Activated T-cell treated with anti-CD3 and anti-CD28 coated beads, Interleukin-2, amount 50 U/mL, for 4 hours (primary cell): ENCODE measurements at regions not wholly inside any gene's neighbourhood (a gene's known extent, or its start where the extent isn't known, plus 50 kb on each side); places are given as distances from the start of the nearest gene placed in this dataset.
A peak's percentile ranks its signal among the peaks of the same experiment; 100 is the strongest.
"Not testable (repeated sequence)": the region's sequence is repeated elsewhere in the genome, so short reads cannot be mapped to it uniquely, and the experiment has no call there.

Experiments used
- ATAC-seq, 2 donors: fragments of 200-7000 bp; cut with Tn5 transposase; one replicate each; pipeline ENCODE4 v1.10.0; 2021
- DNase-seq: peaks from one replicate; pipeline ENCODE4 v3.0.0-alpha.2; 2020
- H3K27me3 Mint-ChIP-seq: one replicate; pipeline ENCODE4 v1.8.0; 2021; ENCODE audit warnings: low read depth, mixed read lengths
- H3K36me3 Mint-ChIP-seq: one replicate; pipeline ENCODE4 v1.8.0; 2022; ENCODE audit warnings: mixed read lengths; ENCODE audit not compliant: insufficient read depth
- H3K4me1 Mint-ChIP-seq: one replicate; pipeline ENCODE4 v1.8.0; 2021; ENCODE audit warnings: low read depth, mixed read lengths
- H3K4me3 Mint-ChIP-seq: one replicate; pipeline ENCODE4 v1.8.0; 2021; ENCODE audit warnings: mild to moderate bottlenecking, moderate library complexity, mixed read lengths
- H3K9me3 Mint-ChIP-seq: one replicate; pipeline ENCODE4 v1.8.0; 2021; ENCODE audit warnings: mixed read lengths

GRCh38 chr9:78409928-78410510 is 113.1 kb downstream of the PSAT1 start:
- H3K36me3 Mint-ChIP-seq, H3K9me3 Mint-ChIP-seq, H3K27me3 Mint-ChIP-seq, DNase-seq, H3K4me3 Mint-ChIP-seq, ATAC-seq, H3K4me1 Mint-ChIP-seq: not testable (repeated sequence)

- no peaks in the 10 kb centered on the region for H3K36me3 Mint-ChIP-seq
- H3K27me3 Mint-ChIP-seq, result peaks cover 8% of the 10 kb centered on the region
- DNase-seq (no peak), ATAC-seq (no peak)
- H3K4me3 Mint-ChIP-seq, result no peak overlapping the region
- H3K9me3 Mint-ChIP-seq, result no peaks in the 10 kb centered on the region
- H3K4me1 Mint-ChIP-seq, result no peaks in the 10 kb centered on the region
These were observed 125.4 kb downstream of the PSAT1 start for GRCh38 chr9:78422309-78422708.

- H3K4me3 Mint-ChIP-seq, result no peak overlapping the region
- H3K27me3 Mint-ChIP-seq, result peaks cover 9% of the 10 kb centered on the region
- H3K9me3 Mint-ChIP-seq, result peaks cover 5% of the 10 kb centered on the region
- no peak for DNase-seq
- no peaks in the 10 kb centered on the region for H3K36me3 Mint-ChIP-seq
- H3K4me1 Mint-ChIP-seq, result no peaks in the 10 kb centered on the region
- no peak for ATAC-seq
These were observed 127.4 kb downstream of the PSAT1 start for GRCh38 chr9:78424299-78424698.

- Mint-ChIP-seq H3K9me3 (peaks cover 8% of the 10 kb centered on the region), H3K27me3 (peaks cover 9% of the 10 kb centered on the region), H3K4me3 (no peak overlapping the region), H3K36me3 (no peaks in the 10 kb centered on the region), H3K4me1 (no peaks in the 10 kb centered on the region)
- no peak for ATAC-seq
- no peak for DNase-seq
These were observed 131.7 kb downstream of the PSAT1 start for GRCh38 chr9:78428640-78429039.

GRCh38 chr9:78430387-78430786 is 133.5 kb downstream of the PSAT1 start:
- Mint-ChIP-seq H3K4me3 (no peak overlapping the region), H3K4me1 (no peaks in the 10 kb centered on the region), H3K9me3 (peaks cover 8% of the 10 kb centered on the region), H3K36me3 (no peaks in the 10 kb centered on the region), H3K27me3 (peaks cover 19% of the 10 kb centered on the region)
- ATAC-seq (no peak), DNase-seq (no peak)

- H3K9me3 Mint-ChIP-seq, H3K36me3 Mint-ChIP-seq, ATAC-seq, H3K4me3 Mint-ChIP-seq, DNase-seq, H3K4me1 Mint-ChIP-seq: not testable (repeated sequence)
- peaks cover 19% of the 10 kb centered on the region for H3K27me3 Mint-ChIP-seq
These were observed 134.1 kb downstream of the PSAT1 start for GRCh38 chr9:78431039-78431438.

- Mint-ChIP-seq H3K36me3 (no peaks in the 10 kb centered on the region), H3K4me3 (no peak overlapping the region), H3K27me3 (peaks cover 37% of the 10 kb centered on the region), H3K9me3 (no peaks in the 10 kb centered on the region), H3K4me1 (peaks cover 4% of the 10 kb centered on the region)
- ATAC-seq (no peak), DNase-seq (no peak)
These were observed 139.9 kb downstream of the PSAT1 start for GRCh38 chr9:78436873-78437272.

- Mint-ChIP-seq H3K4me3 (no peak overlapping the region), H3K27me3 (peaks cover 37% of the 10 kb centered on the region), H3K4me1 (peaks cover 4% of the 10 kb centered on the region), H3K9me3 (no peaks in the 10 kb centered on the region), H3K36me3 (no peaks in the 10 kb centered on the region)
- DNase-seq, result no peak
- no peak for ATAC-seq
These were observed 140.4 kb downstream of the PSAT1 start for GRCh38 chr9:78437296-78437695.

GRCh38 chr9:78437806-78438205 is 140.9 kb downstream of the PSAT1 start:
- H3K36me3 Mint-ChIP-seq, result no peaks in the 10 kb centered on the region
- peaks cover 33% of the 10 kb centered on the region for H3K27me3 Mint-ChIP-seq
- ATAC-seq, result no peak

GRCh38 chr9:78438211-78438610 is 141.3 kb downstream of the PSAT1 start:
- ATAC-seq, result no peak
- peaks cover 33% of the 10 kb centered on the region for H3K27me3 Mint-ChIP-seq
- DNase-seq, result no peak

More at GRCh38 chr9:78437806-78438205, 140.9 kb downstream of the PSAT1 start:
- Mint-ChIP-seq H3K4me1 (peaks cover 4% of the 10 kb centered on the region), H3K9me3 (no peaks in the 10 kb centered on the region), H3K4me3 (no peak overlapping the region)
- no peak for DNase-seq

GRCh38 chr9:78438780-78439179 is 141.9 kb downstream of the PSAT1 start:
- no peak overlapping the region for H3K4me3 Mint-ChIP-seq
- H3K27me3 Mint-ChIP-seq, result peaks cover 33% of the 10 kb centered on the region
- no peak for ATAC-seq
- H3K4me1 Mint-ChIP-seq, result peaks cover 4% of the 10 kb centered on the region
- H3K9me3 Mint-ChIP-seq, result no peaks in the 10 kb centered on the region
- no peak for DNase-seq
- H3K36me3 Mint-ChIP-seq, result no peaks in the 10 kb centered on the region

More at GRCh38 chr9:78438211-78438610, 141.3 kb downstream of the PSAT1 start:
- Mint-ChIP-seq H3K4me3 (no peak overlapping the region), H3K4me1 (peaks cover 4% of the 10 kb centered on the region), H3K9me3 (no peaks in the 10 kb centered on the region), H3K36me3 (no peaks in the 10 kb centered on the region)

GRCh38 chr9:78439190-78439865 is 142.4 kb downstream of the PSAT1 start:
- Mint-ChIP-seq H3K4me1 (peaks cover 4% of the 10 kb centered on the region), H3K36me3 (no peaks in the 10 kb centered on the region), H3K9me3 (no peaks in the 10 kb centered on the region), H3K27me3 (peaks cover 33% of the 10 kb centered on the region), H3K4me3 (no peak overlapping the region)
- peak; percentile 49 for DNase-seq
- peak; percentile 39 to 56 for ATAC-seq

- Mint-ChIP-seq H3K36me3 (no peaks in the 10 kb centered on the region), H3K9me3 (no peaks in the 10 kb centered on the region), H3K27me3 (peaks cover 25% of the 10 kb centered on the region), H3K4me1 (peaks cover 4% of the 10 kb centered on the region), H3K4me3 (no peak overlapping the region)
- ATAC-seq, result no peak
- DNase-seq, result no peak
These were observed 143.2 kb downstream of the PSAT1 start for GRCh38 chr9:78439866-78440830.

- peaks cover 4% of the 10 kb centered on the region for H3K4me1 Mint-ChIP-seq
- H3K27me3 Mint-ChIP-seq, result peaks cover 21% of the 10 kb centered on the region
- no peak overlapping the region for H3K4me3 Mint-ChIP-seq
- no peaks in the 10 kb centered on the region for H3K9me3 Mint-ChIP-seq
- H3K36me3 Mint-ChIP-seq, result no peaks in the 10 kb centered on the region
- no peak for ATAC-seq
- DNase-seq, result no peak
These were observed 144.5 kb downstream of the PSAT1 start for GRCh38 chr9:78441396-78441795.
